ENCODE measurements at regions not wholly inside any gene's neighbourhood (a gene's known extent, or its start where the extent isn't known, plus 50 kb on each side); places are given as distances from the start of the nearest gene placed in this dataset.
"Not testable (repeated sequence)": the region's sequence is repeated elsewhere in the genome, so short reads cannot be mapped to it uniquely, and the experiment has no call there.

DNA sequence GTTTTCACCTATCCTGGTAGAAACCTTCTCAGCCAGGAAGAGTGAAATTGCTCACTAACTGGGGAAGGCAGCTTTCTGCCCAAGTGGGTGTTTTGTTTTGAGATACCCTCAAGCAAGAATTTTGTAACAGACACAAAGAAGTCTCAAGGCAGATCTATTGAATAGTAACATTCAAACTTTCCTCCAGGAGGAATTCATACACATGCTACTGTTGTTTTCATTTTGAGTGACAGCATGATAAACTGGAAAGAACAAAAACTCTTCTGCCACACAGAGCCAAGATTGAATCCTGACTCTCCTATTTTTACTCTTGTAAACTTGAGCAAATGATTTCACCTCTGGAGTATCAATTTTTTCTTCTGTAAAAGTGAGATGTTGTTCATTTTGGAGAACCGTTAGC, 54.8 kb upstream of the MBNL1 start:
- H3K36me3 Mint-ChIP-seq, result no peaks in the 10 kb centered on the region
- no peak overlapping the region for H3K4me3 Mint-ChIP-seq
- TF ChIP-seq, protein P1, sequence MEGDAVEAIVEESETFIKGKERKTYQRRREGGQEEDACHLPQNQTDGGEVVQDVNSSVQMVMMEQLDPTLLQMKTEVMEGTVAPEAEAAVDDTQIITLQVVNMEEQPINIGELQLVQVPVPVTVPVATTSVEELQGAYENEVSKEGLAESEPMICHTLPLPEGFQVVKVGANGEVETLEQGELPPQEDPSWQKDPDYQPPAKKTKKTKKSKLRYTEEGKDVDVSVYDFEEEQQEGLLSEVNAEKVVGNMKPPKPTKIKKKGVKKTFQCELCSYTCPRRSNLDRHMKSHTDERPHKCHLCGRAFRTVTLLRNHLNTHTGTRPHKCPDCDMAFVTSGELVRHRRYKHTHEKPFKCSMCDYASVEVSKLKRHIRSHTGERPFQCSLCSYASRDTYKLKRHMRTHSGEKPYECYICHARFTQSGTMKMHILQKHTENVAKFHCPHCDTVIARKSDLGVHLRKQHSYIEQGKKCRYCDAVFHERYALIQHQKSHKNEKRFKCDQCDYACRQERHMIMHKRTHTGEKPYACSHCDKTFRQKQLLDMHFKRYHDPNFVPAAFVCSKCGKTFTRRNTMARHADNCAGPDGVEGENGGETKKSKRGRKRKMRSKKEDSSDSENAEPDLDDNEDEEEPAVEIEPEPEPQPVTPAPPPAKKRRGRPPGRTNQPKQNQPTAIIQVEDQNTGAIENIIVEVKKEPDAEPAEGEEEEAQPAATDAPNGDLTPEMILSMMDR (conservative IDR thresholded peaks at IDR 0.05), result no peak
- DNase-seq (ENCODE audit: extremely low spot score, unreplicated experiment), result no peak
- H3K27me3 Mint-ChIP-seq, result no peaks in the 10 kb centered on the region
- H3K4me1 Mint-ChIP-seq (ENCODE audit: unreplicated experiment), result no peaks in the 10 kb centered on the region
- no peak overlapping the region for H3K27ac Mint-ChIP-seq
- H3K9me3 Mint-ChIP-seq, result no peaks in the 10 kb centered on the region

DNA sequence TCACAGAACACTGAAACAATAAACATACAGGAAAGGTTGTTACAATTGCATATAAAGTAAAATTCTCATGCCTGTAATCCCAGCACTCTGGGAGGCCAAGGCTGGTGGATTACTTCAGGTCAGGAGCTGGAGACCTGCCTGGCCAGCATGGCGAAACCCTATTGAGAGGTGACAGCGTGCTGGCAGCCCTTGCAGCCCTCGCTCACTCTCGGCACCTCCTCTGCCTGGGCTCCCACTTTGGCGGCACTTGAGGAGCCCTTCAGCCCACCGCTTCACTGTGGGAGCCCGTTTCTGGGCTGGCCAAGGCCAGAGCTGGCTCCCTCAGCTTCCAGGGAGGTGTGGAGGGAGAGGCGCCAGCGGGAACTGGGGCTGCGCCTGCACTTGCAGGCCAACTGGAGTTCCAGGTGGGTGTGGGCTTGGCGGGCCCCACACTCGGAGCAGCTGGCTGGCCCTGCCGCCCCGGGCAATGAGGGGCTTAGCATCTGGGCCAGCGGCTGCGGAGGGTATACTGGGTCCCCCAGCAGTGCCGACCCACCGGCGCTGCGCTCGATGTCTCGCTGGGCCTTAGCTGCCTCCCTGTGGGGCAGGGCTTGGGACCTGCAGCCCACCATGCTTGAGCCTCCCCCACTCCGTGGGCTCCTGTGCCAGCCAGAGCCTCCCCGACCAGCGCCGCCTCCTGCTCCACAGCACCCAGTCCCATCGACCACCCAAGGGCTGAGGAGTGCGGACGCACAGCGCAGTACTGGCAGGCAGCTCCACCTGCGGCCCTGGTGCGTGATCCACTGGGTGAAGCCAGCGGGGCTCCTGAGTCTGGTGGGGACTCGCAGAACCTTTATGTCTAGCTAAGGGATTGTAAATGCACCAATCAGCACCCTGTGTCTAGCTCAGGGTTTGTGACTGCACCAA, 51.5 kb upstream of the MBNL1 start:
- H3K27me3 Mint-ChIP-seq; H3K36me3 Mint-ChIP-seq; H3K9me3 Mint-ChIP-seq; H3K27ac Mint-ChIP-seq; H3K4me3 Mint-ChIP-seq; DNase-seq (ENCODE audit: extremely low spot score, unreplicated experiment); H3K4me1 Mint-ChIP-seq (ENCODE audit: unreplicated experiment): not testable (repeated sequence)

DNA sequence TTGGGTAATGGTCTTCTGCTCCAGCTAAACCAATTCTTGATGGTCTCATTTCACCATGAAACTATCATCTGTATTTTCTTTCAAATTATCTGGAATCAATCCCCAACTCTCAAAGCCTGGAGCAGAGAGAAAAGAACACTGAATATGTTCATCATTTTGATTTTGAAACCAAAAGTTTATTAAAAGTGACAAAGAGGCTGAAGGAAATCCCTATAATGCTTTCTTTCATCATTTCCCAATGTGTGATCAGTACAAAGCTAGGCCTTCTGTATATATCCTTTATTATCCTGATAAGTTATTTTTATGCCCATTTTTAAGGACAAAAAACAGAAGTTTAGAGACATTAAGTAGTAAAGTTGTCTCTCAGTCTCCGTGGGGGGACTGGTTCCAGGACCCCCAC, 50.1 kb upstream of the MBNL1 start:
- Mint-ChIP-seq H3K27ac (no peak overlapping the region), H3K4me1 (ENCODE audit: unreplicated experiment) (no peaks in the 10 kb centered on the region), H3K27me3 (no peaks in the 10 kb centered on the region), H3K9me3 (no peaks in the 10 kb centered on the region), H3K4me3 (no peak overlapping the region), H3K36me3 (no peaks in the 10 kb centered on the region)
- no peak for DNase-seq (ENCODE audit: extremely low spot score, unreplicated experiment)
- TF ChIP-seq, protein P1 (conservative IDR thresholded peaks at IDR 0.05), result no peak
